GM19455 (cell line): ENCODE measurements at regions not wholly inside any gene's neighbourhood (a gene's known extent, or its start where the extent isn't known, plus 50 kb on each side); places are given as distances from the start of the nearest gene placed in this dataset.

Experiments
- ATAC-seq: cut with Tn5 transposase; IDR thresholded peaks from one replicate; pipeline ENCODE4 v1.9.1; 2021; ENCODE audit not compliant: unreplicated experiment

DNA sequence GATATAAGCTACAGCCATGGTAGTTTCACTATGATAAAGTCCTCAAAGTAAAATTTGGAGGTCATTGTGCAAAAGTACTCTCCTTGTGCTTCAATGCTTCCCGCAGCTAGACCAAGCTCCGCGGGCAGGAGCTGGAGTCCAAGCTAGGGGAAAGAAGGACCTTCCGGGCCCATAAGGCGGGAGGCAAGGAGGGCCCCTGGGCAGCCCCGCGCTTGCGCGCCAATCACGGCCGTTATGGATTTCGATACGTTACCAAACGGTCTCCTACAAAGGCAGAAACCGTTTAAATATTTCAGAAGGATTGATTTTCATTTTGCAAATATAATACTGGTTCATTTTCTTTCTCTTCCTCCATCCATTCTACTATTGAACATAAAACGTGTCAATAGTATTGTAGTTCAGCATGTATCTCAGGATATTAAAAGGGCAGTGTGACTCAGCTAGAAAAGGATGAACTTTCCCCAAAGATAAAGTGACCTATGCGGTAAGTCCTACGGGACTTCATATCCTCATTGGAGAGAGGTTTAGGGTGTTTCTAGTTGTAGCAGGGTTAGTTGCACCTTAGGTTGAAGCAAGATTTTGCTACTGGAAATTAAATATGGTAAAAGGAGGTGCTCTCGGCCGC, 128.0 kb downstream of the KIF20B start:
- ATAC-seq: no peak

- no peak for ATAC-seq
These were observed 128.5 kb downstream of the KIF20B start for GRCh38 chr10:89829887-89830269.

DNA sequence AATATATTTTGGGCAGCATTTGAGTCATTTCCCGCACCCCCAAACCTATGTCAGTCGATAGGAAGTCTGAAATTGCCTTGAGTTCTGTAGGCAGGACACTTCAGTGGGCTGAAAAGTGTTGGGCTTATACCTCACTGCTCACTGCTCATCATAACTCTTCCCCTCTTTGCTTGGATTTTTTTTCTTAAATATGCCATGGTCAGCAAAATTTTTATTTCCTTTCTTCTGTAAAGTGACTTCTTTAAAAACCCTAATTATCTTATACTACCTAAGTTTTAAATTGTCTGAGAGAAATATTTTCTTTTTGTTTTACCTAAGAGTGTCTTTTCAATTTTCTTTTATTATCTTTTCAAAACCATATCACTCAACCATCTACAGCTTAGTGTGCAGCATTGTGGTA, 129.2 kb downstream of the KIF20B start:
- ATAC-seq: no peak

DNA sequence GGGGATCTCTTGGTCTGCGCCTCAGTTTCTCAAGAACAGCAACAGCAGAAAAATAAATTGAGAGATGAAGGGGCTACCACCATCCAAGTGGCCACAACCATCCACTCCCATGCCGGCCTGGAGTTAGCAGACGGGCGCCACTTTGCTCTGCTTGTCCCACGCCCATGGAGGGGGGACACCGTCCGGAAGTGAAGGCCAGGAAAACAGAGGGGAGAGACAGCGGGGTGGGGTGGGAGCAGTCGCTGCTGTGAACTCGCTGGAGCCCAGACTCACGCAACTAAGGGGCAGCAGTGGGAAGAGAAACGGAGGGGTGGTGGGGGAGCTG, 135.4 kb downstream of the KIF20B start:
- ATAC-seq: no peak

GRCh38 chr10:89837165-89838043, 136.0 kb downstream of the KIF20B start:
- ATAC-seq: no peak

- ATAC-seq: no peak
These were observed 136.7 kb downstream of the KIF20B start for GRCh38 chr10:89838044-89838615.

DNA sequence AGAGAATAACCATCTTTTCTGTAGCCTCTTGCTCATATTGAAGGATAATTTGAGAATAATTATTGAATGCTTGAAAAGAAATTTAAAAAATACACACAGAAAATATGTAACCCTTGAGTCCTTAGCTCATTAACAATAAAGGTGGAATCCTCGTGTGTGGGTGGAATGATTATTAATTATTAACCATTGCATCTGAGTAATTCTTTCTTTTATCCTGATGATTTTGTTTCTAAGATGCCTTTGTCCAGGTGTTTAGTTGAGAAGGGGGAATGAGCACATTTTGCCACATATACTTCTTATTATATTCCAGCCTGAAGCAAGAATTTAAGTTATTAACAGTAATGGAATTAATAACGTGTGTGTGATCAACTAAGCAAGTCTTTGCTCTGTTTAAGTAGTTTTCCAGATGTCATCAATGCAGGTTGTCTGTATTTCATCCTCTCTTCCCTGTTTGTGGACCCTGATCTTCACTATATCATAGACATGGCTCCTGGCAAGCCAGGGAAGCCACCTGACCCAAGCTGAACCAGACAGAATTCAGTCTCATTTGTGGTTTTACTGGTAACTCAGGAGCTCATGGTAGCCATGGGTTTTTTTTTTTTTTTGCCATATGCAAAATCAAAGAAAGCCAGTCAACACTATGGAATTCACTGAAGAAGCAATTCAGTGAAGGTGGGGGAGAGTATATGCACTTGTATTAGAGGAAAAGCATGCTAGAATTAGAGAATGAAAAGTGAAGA, 144.3 kb downstream of the KIF20B start:
- no peak for ATAC-seq

DNA sequence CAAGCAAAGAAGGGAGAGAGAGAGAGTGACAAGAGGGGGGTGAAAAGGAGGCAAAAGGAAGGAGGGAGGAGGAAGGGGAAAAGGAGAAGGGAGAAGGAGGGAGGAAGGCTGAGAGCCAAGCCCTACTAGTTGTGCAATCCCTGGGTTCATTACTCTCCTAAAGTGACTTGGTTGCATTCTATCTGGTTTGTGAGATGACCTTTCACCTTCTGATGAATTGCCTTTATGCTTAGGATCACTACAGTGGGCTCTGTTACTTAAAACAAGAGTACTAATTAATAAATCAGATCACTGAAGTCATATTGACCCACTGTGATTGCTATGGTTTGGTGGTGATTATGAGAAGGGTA, 144.9 kb downstream of the KIF20B start:
- no peak for ATAC-seq

DNA sequence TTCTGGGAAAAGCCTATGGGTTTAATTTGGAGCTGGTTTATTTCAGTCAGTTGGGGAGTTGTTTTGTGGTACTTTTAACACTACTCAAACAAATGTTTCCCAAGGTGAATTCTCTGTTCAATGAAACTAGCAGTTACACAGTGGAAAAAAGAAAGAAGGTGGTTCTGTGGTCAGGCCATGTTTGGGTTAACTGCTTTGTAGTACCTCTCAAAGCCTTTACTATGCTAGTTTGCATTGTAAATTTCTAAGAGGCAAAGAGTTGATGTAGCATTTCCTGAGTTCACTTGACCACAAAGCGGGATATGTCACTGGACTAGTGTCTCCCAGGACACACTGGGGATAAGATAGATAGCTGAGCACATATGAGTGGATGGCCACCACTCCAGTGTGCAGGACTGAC, 145.4 kb downstream of the KIF20B start:
- ATAC-seq: no peak

- no peak for ATAC-seq
These were observed 151.5 kb downstream of the KIF20B start for GRCh38 chr10:89852872-89853271.

DNA sequence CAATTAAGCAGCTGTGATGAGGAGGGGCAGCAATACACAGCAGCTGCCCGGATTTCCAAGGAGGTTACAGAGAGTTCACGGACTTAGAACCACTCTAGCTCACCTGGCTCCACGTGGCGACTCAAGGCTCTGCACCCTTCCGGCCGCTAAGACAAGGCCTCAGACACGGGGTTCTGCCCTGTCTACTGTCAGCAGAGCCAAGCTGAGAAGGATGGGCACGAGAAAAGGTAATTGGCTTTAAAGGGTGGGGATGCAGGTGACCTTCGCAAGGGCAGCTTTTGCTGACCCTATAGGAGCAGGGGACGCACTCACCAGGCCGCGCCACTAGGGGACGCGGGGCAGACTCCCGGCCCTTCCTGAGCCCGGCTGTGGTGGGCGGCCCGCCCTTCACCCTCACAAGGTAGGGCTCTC, 152.4 kb downstream of the KIF20B start:
- no peak for ATAC-seq

DNA sequence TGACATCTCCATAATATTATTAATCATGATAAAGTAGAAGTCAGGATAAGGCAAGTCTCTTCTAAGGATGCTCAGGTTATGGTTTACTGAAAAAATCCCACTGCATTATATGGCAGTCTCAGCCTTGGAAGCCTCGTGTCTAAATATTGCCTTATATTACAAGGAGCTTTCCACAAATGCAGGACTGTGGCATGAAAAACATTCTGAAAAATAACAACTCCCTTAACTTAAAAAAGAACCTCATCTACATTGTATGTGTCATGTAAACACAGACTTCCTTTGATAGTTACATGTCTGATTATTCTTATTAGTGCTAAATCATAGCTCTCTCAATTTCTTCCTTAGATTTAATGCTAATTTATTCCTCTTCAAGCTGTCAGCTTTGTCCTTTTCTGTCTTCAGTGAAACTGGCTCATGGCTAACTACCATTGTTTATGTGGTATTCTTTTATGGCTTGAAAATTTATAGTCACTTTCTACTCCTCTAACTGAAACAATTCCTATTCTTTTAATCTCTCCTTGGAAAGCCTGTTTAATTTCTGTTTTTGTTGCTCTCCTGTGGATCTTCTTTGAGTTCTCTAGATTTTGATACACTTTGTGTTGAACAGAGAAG, 156.1 kb downstream of the KIF20B start:
- no peak for ATAC-seq

- ATAC-seq: no peak
These were observed 159.8 kb downstream of the KIF20B start for GRCh38 chr10:89861199-89861573.

- no peak for ATAC-seq
These were observed 160.4 kb downstream of the KIF20B start for GRCh38 chr10:89861584-89862301.

GRCh38 chr10:89867964-89868363, 166.6 kb downstream of the KIF20B start:
- ATAC-seq: no peak

DNA sequence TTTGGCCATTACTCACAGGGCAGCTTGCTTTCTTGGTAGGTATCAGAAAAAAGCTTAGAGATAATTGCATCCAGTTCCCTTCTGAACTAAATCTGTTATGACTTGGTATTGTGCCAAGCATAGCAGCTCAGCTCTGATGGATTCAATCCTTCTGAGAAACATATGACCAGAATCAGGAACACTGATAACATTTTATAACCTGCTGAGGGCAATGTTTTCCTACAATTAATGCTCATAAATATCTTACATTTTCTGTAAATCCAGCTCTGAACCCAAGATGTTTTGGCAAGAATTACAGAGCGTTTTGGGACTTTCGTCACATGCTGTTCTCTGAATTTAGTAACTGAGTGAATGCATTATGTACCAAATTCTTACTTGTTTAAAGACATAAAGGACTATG, 167.8 kb downstream of the KIF20B start:
- ATAC-seq: no peak

DNA sequence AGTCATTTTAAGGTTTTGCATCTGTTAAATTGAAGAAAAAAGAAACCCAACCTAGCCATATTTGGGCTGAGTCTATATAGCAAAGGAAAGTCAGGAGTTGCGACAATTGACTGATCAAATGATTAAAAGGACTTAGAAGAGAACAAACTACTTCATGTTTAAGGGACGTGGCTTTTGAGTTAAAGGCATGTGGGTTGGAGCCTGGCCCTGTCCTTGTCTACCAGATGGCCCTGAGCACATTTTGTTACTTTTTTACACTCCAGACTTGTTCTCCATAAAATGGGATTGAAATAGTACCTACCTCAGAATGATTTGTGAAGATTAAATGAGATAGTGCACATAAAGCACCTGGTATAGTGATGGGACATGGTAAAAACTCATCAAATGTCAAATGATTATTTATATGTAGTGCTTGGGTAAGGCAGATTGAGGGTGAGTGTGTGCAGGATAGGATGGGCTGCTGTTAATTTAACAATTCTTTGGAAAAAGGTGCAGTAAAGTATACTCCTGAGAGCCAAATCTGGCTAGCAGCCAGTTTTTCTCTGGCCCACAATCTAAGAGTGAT, 168.3 kb downstream of the KIF20B start:
- no peak for ATAC-seq

GRCh38 chr10:89870936-89871335, 169.5 kb downstream of the KIF20B start:
- no peak for ATAC-seq

DNA sequence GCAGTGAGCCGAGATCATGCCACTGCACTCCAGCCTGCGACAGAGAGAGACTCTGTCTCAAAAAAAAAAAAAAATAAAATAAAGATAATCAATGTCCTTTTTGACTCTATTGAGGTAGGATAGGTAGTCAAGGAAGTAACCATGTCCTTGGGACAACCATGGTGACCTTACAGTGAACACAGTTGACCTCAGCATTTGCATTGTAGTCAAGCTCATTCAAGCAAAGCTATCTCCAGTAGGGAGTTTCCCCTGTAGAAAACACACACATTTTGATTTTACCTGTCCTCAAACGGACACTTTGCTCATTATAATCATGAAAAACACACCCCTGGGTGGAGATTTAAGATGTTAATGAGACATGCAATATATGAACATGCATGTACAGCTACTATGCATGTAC, 171.7 kb downstream of the KIF20B start:
- no peak for ATAC-seq

DNA sequence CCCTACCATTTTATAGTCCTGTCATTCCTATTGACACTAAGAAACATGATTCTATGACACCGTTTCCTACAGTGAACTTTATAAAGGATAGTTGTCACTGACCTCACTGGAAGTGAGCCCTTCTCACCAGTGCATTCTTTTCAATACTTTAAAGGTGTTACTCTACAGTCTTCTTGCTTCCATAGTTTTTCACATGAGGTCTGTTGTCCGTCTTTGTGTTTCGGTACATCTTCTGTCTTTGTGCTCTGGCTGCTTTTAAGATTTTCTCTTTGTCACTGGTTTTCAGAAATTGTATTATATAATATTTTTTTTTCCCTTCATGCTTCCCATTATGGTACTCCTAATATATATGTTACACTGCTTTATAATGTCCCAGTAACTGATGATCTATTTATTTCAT, 174.2 kb downstream of the KIF20B start:
- ATAC-seq: no peak
